ENCODE measurements at regions not wholly inside any gene's neighbourhood (a gene's known extent, or its start where the extent isn't known, plus 50 kb on each side); places are given as distances from the start of the nearest gene placed in this dataset.
A peak's percentile ranks its signal among the peaks of the same experiment; 100 is the strongest.

GRCh38 chr5:147996379-147996778 lies 67.4 kb upstream of the SPINK5 start:
- Histone ChIP-seq H3K9me3 (ENCODE audit: insufficient read depth in 2 of 2, low read depth in 1 of 2, low read length in 1 of 2) (peaks cover 7 to 14% of the 10 kb centered on the region in 2 experiments; a peak in 3 of 4 replicates), H3K4ac (replicated peaks; ENCODE audit: insufficient read length, low read depth, low read length) (no peak overlapping the region), H2BK15ac (ENCODE audit: low read length) (no peak overlapping the region), H3K4me1 (replicated peaks in 1 of 4; ENCODE audit: control insufficient read depth in 3 of 4, insufficient read depth in 4 of 4, low read length in 3 of 4) (no peaks in the 10 kb centered on the region), H2BK20ac (ENCODE audit: low read length) (no peak overlapping the region), H3K23ac (ENCODE audit: insufficient read length) (no peak overlapping the region), H3K79me2 (ENCODE audit: control insufficient read depth in 1 of 2, insufficient read depth in 2 of 2, low read length in 2 of 2) (no peaks in the 10 kb centered on the region), H3K4me2 (ENCODE audit: insufficient read depth in 1 of 2, low read depth in 2 of 2, low read length in 2 of 2) (no peak overlapping the region), H4K20me1 (replicated peaks in 1 of 2; ENCODE audit: control insufficient read depth in 1 of 2, insufficient read depth in 2 of 2, low read length in 2 of 2) (no peaks in the 10 kb centered on the region), H2AK5ac (ENCODE audit: low read depth, low read length) (no peak overlapping the region), H4K91ac (replicated peaks; ENCODE audit: insufficient read length, low read length) (no peak overlapping the region), H3K36me3 (ENCODE audit: control insufficient read depth in 2 of 4, insufficient read depth in 4 of 4, low read length in 3 of 4) (peaks cover 0 to 8% (median 0%) of the 10 kb centered on the region in 4 experiments; a peak in 2 of 8 replicates), H3K4me3 (ENCODE audit: extremely low read depth in 1 of 4, insufficient read depth in 2 of 4, low read depth in 3 of 4, low read length in 4 of 4) (no peak overlapping the region), H2BK5ac (ENCODE audit: low read depth, low read length) (no peak overlapping the region), H3K27me3 (replicated peaks in 1 of 4; ENCODE audit: control insufficient read depth in 3 of 4, extremely low read depth in 1 of 4, insufficient read depth in 3 of 4, low read length in 3 of 4) (no peaks in the 10 kb centered on the region), H3K14ac (ENCODE audit: insufficient read length) (no peak overlapping the region), H2AFZ (ENCODE audit: low read length) (no peak overlapping the region), H2BK12ac (ENCODE audit: low read depth, low read length) (no peak overlapping the region), H4K8ac (ENCODE audit: extremely low read depth, insufficient read depth, low read length) (no peak overlapping the region), H3K27ac (ENCODE audit: low read depth, low read length) (no peak overlapping the region), H3K23me2 (ENCODE audit: low read depth, low read length) (no peaks in the 10 kb centered on the region), H3K18ac (ENCODE audit: extremely low read depth, low read length) (no peak overlapping the region), H3K56ac (replicated peaks; ENCODE audit: insufficient read length, low read depth, low read length) (no peak overlapping the region), H3K79me1 (ENCODE audit: low read depth, low read length) (no peaks in the 10 kb centered on the region), H2BK120ac (replicated peaks; ENCODE audit: low read depth, low read length) (no peak overlapping the region), H4K5ac (ENCODE audit: insufficient read length, low read depth, low read length) (no peak overlapping the region), H3K9ac (replicated peaks in 1 of 4; ENCODE audit: extremely low read depth in 1 of 4, low read depth in 3 of 4, low read length in 3 of 4) (no peak overlapping the region)
- no peak for DNase-seq (ENCODE audit: low read depth in 1 of 2, low spot score in 2 of 2)
- POLR2A ChIA-PET (ENCODE audit: partially characterized antibody), result no interaction called here
- no peak for TF ChIP-seq JUN (IDR thresholded peaks at IDR 0.05; ENCODE audit: low read depth, low read length)
- peak in 1 of 2 experiments; percentile 33; a peak in 1 of 4 replicates for TF ChIP-seq RAD21 (IDR thresholded peaks at IDR 0.05 in 1 of 2, conservative IDR thresholded peaks at IDR 0.05 in 1 of 2; ENCODE audit: low read depth in 2 of 2, low read length in 2 of 2)
- TF ChIP-seq, protein P1, sequence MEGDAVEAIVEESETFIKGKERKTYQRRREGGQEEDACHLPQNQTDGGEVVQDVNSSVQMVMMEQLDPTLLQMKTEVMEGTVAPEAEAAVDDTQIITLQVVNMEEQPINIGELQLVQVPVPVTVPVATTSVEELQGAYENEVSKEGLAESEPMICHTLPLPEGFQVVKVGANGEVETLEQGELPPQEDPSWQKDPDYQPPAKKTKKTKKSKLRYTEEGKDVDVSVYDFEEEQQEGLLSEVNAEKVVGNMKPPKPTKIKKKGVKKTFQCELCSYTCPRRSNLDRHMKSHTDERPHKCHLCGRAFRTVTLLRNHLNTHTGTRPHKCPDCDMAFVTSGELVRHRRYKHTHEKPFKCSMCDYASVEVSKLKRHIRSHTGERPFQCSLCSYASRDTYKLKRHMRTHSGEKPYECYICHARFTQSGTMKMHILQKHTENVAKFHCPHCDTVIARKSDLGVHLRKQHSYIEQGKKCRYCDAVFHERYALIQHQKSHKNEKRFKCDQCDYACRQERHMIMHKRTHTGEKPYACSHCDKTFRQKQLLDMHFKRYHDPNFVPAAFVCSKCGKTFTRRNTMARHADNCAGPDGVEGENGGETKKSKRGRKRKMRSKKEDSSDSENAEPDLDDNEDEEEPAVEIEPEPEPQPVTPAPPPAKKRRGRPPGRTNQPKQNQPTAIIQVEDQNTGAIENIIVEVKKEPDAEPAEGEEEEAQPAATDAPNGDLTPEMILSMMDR (IDR thresholded peaks at IDR 0.05; ENCODE audit: control extremely low read depth in 1 of 3, insufficient read depth in 1 of 3, low read depth in 1 of 3, low read length in 3 of 3), result peak in 1 of 3 experiments; percentile 25; a peak in 1 of 4 replicates
- no peak for TF ChIP-seq POLR2A (IDR thresholded peaks at IDR 0.05; ENCODE audit: control extremely low read depth in 1 of 2, low read depth in 2 of 2, low read length in 2 of 2)
- FAIRE-seq, result no peak
- 87% methylated on average over 5 of the region's 5 CpGs; no CpG with 5 or more reads in 1 of the 2 experiments for WGBS, 2 experiments (ENCODE audit: extremely low coverage in 1 of 2, insufficient coverage in 1 of 2, insufficient read length in 1 of 2, insufficient replicate concordance in 2 of 2, low coverage in 1 of 2, low lambda C conversion rate in 2 of 2, missing lambda C conversion rate in 1 of 2)
- CTCF ChIA-PET (ENCODE audit: partially characterized antibody), result interaction anchor here (0.7 kb wide), 1 partner anchor 47 kb away, joined by 3 read pairs; no protein-coding TSS in a partner anchor

Data from H1 (cell line).